GM18517 (cell line): ENCODE measurements at regions not wholly inside any gene's neighbourhood (a gene's known extent, or its start where the extent isn't known, plus 50 kb on each side); places are given as distances from the start of the nearest gene placed in this dataset.
"Not testable (repeated sequence)": the region's sequence is repeated elsewhere in the genome, so short reads cannot be mapped to it uniquely, and the experiment has no call there.

Experiments used
- ATAC-seq: cut with Tn5 transposase; IDR thresholded peaks from one replicate; pipeline ENCODE4 v1.9.1; 2021; ENCODE audit warnings: mild to moderate bottlenecking, moderate library complexity; ENCODE audit not compliant: unreplicated experiment

- no peak for ATAC-seq
Observed at GRCh38 chr16:64085296-64085695, 1036.6 kb downstream of the CDH11 start.

DNA sequence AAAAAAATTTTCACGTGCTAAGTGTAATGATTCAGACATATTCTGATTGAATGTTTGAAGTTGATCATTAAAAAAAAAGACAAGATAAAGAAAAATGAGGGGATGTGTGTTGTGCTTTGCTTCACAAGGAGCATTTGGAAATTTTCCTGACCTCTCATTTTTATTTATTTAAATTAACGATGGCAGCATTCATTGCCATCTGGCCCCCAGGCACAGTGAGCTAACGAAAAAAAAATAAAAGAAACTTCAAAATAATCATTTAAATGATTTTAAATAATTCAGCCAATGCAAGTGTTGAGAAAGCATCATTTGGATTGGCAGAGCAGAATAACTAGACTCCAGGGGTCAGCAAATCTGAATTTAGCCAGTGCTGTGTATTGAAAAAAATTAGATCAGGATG, 1037.2 kb downstream of the CDH11 start:
- no peak for ATAC-seq

- ATAC-seq: no peak
Observed at GRCh38 chr16:64083428-64084129, 1038.3 kb downstream of the CDH11 start.

DNA sequence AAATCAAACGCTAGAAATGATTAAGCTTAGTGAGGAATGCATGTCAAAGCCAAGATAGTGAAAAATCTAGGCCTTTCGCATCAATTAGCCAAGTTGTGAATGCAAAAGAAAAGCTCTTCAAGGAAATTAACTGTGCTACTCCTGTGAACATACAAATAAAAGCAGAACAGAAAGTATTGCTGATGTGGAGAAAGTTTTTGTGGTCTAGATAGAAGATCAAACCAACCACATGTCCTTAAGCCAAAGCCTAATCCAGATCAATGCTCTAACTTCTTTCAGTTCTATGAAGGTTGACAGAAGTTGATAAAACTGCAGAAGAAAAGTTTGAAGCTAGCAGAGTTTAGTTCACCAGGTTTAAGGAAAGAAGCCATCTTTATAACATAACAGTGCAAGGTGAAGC, 1044.6 kb downstream of the CDH11 start:
- no peak for ATAC-seq

- ATAC-seq: no peak
Observed at GRCh38 chr16:64074706-64075105, 1047.2 kb downstream of the CDH11 start.

GRCh38 chr16:64072131-64072730, 1049.6 kb downstream of the CDH11 start:
- ATAC-seq: not testable (repeated sequence)

- no peak for ATAC-seq
Observed at GRCh38 chr16:64065523-64065922, 1056.3 kb downstream of the CDH11 start.

GRCh38 chr16:64061621-64062020, 1060.2 kb downstream of the CDH11 start:
- no peak for ATAC-seq

- ATAC-seq: no peak
Observed at GRCh38 chr16:64060631-64061030, 1061.2 kb downstream of the CDH11 start.

DNA sequence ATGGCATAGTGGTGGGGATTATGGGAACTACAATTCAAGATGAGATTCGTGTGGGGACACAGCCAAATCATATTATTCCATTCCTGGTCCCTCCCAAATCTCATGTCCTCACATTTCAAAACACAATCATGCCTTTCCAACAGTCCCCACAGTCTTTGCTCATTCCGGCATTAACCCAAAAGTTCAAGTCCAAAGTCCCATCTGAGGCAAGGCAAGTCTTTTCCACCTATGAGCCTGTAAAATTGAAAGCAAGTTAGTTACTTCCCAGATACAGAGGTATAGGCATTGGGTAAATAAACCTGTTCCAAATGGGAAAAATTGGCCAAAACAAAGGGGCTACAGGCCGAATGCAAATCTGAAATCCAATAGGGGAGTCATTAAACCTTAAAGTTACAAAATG, 1063.2 kb downstream of the CDH11 start:
- ATAC-seq: no peak

- no peak for ATAC-seq
Observed at GRCh38 chr16:64051824-64052223, 1070.0 kb downstream of the CDH11 start.

DNA sequence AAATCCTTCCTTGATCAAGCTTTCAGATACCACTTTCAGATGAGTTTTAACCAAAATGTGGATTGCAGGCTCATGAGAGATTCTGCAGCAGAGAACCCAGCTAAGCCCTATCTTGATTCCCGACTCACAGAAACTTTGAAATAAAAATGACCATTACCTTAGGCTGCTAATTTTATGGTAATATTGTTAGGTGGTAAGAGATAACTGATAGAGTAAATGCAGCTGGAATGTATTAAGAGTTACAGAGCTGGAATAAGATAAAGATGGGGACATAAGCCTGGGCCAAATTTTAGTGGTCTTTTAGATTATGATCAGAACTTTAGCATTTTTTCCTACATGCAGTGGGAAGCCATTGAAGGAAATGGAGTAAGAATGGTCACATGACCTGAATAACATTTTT, 1074.0 kb downstream of the CDH11 start:
- ATAC-seq: no peak

- ATAC-seq: no peak
Observed at GRCh38 chr16:64047207-64047606, 1074.7 kb downstream of the CDH11 start.

DNA sequence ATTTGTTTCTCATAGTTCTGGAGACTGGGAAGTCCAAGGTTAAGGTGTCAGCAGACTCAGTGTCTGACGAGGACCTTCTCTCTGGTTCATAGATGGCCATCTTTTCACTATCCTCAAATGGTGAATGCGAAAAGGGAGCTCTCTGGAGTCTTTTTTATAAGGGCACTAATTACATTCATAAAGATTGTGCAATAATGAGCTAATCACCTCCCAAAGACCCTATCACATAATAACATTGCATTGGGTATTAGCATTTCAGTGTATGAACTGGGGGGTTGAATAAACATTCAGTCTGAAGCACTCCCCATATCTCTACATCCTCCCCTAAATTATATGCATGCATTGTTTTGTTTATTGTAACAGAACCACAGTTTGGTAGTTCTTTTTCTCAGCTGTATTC, 1086.5 kb downstream of the CDH11 start:
- ATAC-seq: no peak

- no peak for ATAC-seq
Observed at GRCh38 chr16:64019339-64019738, 1102.5 kb downstream of the CDH11 start.

DNA sequence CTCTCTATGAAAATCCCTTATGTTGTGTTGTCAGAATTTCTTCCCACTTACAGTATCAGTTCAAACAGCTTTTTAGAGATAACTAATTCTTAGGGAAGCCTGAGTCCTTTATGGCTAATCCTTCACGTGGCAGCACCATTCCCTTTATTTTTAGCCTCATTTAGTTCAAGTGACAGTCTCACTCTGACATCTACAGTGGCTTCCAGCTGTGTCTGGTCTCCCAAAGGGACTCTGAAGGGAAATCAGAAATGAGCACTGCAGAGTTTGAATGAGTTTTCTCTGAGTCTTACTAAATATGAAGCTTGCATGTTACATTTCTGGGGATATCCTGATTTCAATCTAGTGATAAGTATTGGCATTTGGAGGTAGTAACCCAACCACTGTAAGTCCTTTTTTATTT, 1104.1 kb downstream of the CDH11 start:
- ATAC-seq: no peak

DNA sequence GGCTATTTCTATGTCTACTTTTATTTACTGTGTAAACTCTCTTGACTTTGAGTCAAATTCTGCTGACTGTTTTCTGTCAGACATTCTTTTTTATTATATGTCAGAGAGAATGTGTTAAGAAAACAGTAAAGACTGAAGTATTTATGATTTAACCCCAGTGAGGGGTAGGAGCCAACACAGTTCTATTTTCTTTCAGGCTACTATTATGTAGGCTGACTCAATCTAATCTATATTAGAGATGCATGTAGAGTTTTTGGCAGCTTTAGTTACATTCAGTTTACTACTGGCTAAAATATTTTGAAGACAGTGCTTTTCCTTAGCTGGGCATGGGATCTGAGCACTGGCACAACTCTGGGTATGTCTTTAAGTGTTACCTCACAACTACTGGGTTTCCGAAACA, 1108.0 kb downstream of the CDH11 start:
- ATAC-seq: no peak

DNA sequence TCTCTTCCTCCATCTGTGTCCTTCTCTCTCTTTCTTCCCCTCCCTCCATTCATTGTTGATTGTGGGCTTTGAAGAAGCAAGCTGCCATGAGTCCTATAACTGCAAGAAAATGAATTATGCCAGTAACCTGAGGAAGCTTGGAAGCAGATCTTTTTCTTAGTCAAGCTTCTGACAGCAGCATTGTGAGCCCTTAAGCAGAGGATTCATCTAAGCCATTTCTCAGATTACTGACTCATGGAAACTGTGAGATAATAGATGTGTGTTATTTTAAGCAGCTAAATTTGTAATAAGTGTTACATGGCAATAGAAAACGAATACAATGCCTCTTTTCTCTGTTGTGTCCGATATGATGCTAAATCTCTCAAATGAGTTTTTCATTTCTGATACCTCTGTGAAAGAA, 1109.7 kb downstream of the CDH11 start:
- no peak for ATAC-seq

GRCh38 chr16:64011650-64012049, 1110.2 kb downstream of the CDH11 start:
- ATAC-seq: no peak

- no peak for ATAC-seq
Observed at GRCh38 chr16:64008131-64008530, 1113.7 kb downstream of the CDH11 start.

DNA sequence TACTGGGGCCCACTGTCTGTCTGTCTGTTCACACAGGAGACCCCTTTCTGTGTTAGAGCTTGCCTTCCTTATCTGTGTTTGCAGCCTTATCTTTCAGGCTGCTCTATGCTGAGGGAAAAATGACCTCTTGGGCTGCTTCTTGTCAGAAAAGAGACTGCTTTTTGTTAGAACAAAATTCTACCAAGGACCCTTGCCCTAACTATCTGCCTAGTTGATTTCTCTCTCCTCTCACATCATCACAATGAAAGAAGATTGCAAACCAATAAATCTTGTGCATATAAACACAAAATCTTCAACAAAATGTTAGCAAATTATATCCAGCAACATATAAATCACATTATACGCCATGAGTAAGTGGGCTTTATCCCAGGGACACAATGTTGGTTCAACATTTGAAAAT, 1117.7 kb downstream of the CDH11 start:
- ATAC-seq: no peak

GRCh38 chr16:63995025-63995424, 1126.8 kb downstream of the CDH11 start:
- ATAC-seq: no peak

GRCh38 chr16:63983401-63983800, 1138.5 kb downstream of the CDH11 start:
- ATAC-seq: no peak
